Activated effector memory CD4-positive, alpha-beta T cell treated with anti-CD3 and anti-CD28 coated beads, Interleukin-2, amount 50 U/mL, for 16 hours (primary cell): ENCODE measurements at regions not wholly inside any gene's neighbourhood (a gene's known extent, or its start where the extent isn't known, plus 50 kb on each side); places are given as distances from the start of the nearest gene placed in this dataset.

ENCODE experiments used
- DNase-seq: peaks from one replicate; pipeline ENCODE4 v3.0.0-alpha.2; 2020

DNA sequence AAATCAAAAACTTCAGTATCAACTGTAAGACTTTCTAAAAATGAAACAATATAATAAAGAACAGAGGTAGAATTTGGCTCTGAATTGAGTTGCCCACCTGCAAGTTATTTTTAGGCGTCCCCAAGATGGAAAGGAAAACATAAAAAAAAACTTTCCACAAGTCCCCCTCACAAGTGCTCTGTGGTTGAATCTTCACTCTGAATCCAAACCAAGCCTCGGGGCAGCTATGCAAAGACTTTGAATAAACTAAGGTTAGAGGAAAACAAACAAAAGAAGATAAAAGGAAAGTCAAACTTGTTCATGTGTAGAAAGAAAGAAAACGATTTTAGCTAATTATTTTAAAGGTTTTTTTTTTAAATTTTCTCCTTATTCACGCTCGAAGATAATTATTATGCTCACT is 372.4 kb upstream of the SLIT2 start:
- no peak for DNase-seq

DNA sequence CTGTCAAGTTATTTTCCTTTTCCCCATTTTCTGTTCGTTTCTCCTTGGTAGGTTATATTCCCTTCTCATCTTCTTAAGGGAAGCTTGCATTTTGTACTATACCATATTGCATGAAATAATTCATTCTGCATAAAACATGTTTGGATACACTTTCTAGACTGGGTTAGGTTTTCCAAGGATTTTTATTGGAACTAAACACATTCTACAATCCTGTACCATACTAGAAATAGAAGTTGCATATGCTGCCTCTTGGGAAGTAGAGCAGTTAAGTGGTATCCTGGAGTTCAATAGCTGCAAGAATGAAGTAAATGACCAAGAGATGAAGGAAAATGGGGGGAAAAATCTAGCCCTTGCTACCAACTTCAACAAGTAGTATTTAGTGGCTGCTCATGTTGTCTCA is 393.7 kb upstream of the SLIT2 start:
- no peak for DNase-seq

DNA sequence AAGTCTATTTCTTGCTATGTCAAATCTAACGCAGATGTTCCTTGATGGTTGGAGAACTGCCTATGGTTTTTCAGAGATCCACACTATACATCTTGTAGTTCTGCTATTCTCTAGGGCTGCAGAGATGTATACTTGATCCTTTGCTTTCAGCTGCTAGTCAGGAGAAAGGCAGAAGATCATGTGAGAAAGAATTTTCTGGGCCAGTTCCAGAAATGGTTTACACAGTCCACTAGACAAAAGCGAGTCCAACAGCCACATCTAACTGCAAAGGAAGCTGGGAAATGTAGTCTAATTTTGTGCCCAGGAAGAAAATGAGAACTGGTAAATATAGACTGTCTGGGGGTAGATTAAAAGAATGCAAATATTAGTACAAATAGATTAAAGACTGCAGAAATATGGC is 394.3 kb upstream of the SLIT2 start:
- DNase-seq, result no peak

DNA sequence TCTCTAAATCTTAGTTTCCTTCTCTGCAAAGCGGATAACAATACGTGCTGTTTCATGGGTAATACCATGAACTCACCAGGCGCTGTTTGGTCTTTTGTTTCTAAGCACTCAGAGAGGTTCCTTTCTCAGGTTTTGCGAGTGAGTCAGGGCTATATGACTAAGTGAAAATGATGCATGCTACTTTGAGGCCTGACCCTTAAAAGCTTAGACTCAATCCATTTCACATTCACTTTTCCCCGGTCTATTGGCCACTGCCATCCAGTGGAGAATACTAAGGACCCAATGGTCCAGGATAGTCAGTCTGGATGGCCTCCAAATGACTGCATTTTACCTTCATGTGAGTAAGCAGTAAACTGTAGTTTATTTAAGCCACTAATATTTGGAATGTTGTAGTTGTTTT is 400.8 kb upstream of the SLIT2 start:
- no peak for DNase-seq

DNA sequence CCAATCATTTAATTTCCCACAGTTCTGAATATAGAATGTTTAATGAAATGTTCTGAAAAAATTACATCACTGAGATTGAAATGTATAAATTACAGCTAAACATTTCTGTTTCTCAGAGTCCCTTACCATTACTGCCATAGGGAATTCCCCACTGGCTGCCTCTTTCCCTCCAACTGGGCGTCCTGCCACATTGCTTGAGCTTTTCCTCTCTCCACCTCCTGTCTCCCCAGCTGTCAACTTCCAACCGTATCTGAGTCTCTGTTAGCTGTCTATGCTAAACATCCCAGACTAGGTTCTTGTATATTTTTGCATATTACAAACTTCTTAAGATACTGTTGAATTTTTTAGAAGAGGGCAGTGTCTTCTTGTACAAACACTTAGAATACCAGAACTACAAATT is 407.3 kb upstream of the SLIT2 start:
- DNase-seq, result no peak

DNA sequence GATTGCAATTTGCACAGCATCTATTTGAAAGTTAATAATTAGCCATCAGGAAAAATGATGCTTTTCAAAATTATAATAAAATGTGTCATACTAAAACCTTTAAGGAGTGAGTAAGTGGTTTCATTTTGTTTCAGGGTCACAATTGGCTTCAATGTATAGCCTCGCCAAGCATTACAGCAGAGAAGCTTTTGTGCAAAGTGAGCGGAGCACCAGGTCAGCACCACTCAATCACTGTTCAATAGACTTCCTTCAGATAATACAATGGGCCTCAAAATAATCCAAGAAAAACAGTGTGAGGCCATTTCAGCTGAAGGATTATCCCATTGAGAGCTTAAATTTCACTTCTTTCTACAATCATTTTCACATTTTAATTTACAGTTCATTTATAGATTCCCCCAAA is 409.2 kb upstream of the SLIT2 start:
- no peak for DNase-seq

DNA sequence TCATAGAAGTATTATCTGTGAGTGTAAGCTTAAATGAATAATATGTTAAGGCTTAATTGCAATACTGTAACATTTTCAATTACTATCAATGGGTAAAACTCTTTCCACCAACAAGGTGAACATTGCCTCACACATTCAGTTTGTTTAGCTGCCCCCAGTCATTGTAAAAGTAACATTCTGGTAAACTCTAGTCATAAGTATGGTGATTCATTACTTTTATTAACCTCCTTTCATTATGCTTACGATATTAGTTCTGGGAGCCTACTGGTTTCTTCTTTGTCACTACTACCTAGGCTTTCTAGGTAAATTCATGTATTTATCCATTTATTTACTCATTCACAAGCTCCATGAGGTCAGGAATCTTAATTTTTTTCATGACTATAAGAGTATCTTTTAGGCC is 412.8 kb upstream of the SLIT2 start:
- no peak for DNase-seq

DNA sequence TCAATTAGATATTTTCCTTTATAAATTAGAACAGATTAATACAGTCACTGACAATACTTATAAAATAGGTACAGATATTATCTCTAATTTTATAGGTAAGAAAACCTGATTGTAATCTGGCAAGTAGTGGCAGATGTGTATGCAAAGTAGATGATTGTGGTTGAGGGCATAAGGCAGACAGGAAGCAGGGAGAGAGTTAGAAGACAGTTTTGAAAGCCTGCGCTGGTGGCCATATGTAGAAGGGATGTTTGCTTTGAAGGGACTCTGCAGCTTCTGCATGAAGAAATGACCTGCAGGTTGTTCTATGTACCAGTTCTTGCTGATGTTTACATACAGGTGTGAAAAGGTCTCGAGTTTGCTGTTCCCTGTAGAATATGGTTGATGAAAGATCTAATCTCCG is 416.3 kb upstream of the SLIT2 start:
- DNase-seq, result no peak

DNA sequence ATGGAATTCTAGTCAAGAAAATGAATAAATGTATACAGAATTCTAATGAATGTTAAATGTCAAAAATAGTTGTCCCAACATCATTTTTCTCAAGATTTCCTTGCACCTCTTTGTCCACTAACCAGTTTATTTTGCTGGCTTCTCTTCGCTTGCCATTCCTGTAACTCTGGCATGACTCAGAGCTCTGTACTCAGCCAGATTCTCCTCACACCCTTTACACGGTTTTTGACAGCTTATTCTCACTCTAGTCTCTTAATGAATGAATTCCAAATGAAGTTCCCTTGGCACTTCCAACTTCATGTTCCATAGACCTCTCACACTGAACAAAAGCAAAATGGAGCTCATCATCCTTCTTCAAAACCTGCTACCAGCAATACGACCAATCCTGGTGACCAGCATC is 419.3 kb upstream of the SLIT2 start:
- DNase-seq, result no peak

DNA sequence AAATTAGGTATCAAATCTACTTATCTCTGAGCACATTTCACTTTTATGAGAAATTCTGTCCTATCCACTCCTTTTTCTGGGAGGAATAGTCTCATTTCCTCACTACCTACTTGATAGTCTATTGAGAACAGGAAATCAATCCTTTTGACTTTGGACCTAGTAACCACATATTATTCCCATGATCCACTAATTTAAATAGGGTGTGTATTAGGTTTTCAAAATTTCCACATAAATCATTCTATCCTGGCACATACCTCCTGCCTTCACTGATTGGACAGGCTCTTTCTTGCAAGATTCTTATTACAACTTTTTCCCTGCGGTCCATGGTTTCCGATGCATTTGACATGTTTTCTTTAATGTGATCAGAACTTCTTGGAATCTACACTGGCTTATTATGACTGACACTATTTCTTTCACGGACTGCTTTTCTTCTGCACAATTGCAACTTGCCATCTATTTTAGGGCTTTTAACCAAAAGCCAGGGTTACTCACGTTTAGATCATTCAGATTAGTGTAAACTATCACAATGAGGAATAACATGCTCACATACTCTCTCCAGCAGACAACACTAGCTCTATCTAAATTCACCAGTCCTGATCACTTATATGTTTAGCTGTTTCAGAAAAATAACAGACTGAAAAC is 419.9 kb upstream of the SLIT2 start:
- no peak for DNase-seq

DNA sequence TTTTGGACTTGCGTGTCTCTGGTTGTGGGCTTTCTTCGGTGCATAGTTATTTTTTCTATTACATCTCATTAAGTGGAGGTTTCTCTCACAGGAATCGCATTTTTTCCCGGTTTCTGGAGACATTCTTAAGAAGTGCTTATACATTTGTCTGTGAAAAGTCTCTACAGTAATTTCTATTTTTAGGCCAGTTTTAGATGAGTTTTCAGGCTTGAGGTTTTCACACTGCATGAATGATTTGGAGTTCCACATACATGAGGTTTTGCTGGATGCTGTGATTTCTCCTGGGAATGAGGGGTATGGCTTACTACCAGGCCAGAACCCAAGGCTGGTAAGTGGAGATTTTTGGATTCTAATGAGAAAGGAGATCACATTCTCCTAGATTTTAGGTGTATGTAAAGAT is 422.6 kb upstream of the SLIT2 start:
- no peak for DNase-seq

DNA sequence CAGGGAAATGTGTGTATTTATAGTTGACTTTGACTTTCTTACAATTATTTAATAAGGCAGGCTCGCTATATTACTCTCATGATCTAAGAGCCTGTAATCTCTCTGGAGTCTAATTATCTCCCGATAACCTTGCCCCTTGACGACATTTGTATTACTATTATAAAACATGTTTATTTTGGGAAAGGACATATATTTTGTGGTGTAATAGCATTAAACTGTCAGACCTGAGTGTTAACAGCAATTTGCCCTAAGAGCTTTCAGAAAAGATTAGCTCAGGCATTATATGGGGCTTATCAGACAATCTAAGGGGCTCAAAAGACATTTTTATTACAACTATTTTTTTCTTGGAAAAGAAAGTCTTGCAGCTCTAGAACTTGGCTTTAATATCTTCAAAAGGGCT is 427.9 kb upstream of the SLIT2 start:
- DNase-seq, result no peak

DNA sequence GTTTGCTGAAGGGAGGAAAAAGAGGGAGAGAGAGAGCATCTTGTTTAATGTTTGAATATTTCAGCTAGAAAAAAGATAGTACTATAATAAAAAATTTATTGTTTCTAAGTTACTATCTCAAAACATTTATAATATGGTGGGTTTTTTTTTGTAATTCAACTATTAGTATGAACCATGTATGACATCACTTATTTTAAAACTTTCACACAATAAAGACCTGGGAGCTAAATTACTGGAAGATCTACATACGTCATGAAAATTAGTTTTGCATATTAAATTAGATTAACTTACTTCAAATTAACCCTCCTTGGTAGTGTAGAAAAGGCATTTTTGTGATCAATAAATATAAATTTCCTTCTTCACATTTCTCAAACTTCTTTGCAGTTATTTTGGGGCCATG is 432.0 kb upstream of the SLIT2 start:
- DNase-seq, result no peak

DNA sequence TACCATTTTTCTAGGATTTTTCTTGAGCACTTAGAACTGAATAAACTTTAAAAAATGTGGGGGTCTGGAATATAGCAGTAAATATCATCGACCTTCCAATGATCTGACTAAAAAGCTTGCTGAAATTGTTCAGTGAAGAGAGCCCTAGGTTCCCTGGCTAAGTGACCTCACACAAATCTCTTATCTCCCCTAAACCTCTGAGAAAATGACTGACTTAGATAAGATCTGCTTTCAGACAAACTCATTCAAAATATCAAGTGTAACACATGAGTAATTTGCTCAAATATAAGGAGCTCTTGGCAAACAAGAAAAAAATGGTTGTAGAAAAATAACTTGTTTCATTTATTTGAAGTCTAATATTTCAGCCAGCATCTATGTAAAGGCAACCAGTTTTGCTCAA is 441.7 kb upstream of the SLIT2 start:
- DNase-seq, result no peak

DNA sequence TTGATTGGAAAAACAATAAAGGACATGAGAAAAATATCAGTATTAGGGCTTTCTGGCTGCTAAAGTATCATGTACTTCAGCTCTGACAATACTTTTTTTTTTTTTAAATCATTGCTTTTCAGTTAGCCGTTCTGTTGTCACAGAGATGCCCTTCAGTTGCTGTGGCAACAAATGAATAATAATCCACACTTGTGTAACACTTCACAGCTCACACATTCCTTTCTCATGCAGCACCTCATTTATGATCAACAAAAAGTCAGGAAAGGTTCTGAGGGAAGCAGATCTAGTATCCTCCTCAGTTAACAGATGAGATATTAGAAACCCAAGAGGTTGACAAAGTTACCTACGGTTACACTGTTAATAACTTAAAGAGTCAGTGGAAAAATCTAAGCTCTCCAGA is 444.2 kb upstream of the SLIT2 start:
- DNase-seq, result no peak

DNA sequence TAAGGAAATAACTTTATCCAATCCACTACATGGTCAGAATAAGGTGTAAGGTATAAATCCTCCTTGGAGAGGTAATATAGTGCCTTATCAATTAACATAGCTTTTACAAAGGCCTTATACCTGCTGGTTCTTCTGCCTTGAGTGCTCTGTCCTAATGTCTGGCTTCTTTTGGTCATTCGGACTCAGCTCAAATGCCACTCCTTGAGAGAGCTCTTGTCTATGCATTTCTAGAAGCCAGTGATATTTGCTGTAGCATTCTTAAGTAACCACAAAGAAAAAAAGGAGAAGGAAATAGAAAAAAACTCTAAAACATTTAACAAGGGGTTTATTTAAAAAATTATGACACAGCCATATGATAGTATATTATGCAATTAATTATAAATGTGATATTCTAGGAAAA is 444.8 kb upstream of the SLIT2 start:
- DNase-seq, result no peak

DNA sequence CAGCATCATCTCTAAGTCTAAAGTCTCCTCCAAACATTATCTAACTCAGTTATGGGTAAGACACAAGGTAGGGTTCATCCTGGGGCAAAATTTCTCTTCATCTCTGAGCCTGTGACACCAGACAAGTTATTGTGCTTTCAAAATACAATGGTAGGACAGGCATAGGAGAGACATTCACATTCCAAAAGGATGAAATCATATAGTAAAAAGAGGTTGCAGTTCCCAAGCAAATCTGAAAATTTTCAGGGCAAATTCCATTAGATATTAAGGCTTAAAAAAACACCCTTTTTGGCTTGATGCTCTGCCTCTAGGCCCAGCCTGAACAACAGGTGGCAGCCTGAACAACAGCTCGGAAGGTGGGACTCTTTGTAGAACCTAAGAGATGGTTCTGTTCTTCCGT is 448.3 kb upstream of the SLIT2 start:
- DNase-seq, result no peak

DNA sequence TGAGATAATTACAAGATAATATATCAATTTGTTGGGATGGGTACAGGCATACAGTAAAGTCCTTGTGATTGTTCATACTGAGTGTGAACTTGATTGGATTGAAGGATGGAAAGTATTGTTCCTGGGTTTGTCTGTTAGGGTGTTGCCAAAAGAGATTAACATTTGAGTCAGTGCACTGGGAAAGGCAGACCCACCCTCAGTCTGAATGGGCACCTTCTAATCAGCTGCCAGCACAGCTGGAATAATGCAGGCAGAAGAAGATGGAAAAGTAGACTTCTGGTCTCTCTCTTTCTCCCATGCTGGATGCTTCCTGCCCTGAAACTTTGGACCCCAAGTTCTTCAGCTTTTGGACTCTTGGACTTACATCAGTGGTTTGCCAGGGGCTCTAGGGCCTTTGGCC is 457.9 kb upstream of the SLIT2 start:
- no peak for DNase-seq

DNA sequence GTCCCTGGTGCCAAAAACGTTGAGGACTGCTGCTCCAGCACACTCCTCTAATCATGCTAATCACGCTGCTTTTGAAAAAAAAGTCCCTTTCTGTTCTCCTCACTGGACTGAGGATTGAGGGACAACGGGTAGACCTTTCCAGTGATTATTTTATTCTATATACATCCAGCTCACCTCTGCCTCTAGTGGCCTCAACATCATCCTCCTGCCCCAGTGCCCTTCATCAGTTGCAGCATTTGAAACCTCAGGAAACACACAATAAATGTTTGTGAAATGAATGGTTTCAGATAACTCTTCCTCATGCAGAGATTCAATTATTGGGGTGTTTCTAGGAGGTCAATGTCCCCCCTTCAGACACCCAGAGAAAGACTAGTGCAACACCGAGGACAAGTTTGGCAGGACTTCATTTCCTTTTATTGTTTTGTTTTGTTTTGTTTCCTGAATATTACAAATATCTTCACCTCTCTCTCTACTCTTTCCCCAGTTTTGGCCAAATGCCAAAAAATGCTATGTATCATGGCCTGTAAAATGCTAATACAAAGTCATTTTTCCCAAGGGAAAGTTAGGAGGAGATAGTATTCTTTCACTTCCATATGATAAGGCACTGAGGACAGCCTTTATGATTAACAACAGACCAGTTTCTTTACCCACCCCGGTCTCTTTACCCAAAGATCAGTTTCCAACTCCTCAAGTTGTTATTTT is 460.1 kb upstream of the SLIT2 start:
- DNase-seq, result no peak

DNA sequence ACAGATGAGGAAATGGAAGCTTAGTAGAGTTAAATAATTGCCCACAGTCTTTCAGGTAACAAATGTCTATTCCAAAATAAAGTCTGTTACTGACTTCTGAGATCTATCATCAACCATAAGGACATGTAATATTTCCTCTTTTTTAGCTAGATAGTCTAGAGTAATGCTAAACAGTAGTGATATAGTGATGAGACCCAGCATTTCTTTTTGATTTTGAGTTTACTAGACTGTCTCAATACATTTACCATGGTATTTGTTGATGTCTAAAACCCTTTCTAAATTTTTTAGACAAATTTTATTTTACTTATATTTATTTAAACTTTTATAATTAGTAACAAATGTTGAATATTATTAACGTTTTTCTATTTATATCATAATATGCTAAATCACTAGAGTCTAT is 465.1 kb upstream of the SLIT2 start:
- DNase-seq, result no peak

DNA sequence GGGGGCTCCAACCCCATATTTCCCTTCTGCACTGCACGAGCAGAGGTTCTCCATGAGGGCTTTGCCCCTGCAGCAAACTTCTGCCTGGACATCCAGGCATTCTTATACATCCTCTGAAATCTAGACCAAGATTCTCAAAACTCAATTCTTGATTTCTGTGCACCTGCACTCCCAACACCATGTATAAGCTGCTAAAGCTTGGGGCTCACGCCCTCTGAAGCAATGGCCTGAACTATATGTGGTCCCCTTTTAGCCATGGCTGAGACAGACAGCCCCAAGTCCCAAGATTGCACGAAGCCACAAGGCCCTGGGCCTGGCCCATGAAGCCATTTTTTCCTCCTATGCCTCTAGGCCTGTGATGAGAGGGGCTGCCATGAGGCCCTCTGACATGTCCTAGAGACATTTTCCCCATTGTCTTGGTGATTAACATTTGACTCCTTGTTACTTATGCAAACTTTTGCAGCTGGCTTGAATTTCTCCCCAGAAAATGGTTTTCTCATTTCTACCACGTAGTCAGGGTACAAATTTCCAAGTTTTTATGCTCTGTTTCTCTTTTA is 468.0 kb upstream of the SLIT2 start:
- DNase-seq, result no peak

DNA sequence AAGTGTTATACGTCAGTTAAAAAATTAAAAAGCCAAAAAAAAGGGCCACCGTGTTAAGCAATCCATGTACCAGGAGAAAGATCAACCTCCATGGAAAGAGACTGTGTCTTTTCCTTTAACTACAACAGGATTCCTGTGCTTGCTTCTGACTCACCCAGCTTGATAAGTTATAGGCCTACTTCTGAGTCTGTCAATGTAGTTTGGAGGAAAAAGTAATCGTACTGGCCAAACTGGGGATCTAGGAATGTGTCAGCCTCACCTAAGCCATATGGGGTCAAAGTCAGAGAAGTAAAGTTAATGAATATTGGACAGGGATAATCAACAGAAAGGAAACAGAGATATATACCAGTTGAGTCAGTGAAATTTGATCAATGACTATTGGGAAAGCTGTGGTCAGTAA is 470.8 kb upstream of the SLIT2 start:
- no peak for DNase-seq

DNA sequence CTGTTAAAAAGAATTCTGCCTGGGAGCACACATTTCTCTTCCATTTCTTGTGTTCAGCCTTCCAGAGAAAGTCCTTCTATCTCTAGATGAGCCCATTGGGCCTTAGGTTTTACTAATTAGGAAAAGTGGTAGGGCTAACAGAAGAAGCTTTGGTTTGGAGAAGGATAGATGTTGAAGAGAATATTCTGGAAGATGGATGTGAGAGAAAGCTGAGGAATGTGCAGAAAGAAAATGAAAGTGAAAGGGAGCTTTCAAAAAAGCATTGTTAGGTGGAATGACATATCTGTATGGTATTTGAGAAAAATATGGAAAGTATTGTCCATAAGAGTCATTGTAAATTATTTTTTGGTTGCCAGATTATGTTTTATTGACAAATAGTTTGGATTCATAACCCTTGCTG is 474.8 kb upstream of the SLIT2 start:
- no peak for DNase-seq

DNA sequence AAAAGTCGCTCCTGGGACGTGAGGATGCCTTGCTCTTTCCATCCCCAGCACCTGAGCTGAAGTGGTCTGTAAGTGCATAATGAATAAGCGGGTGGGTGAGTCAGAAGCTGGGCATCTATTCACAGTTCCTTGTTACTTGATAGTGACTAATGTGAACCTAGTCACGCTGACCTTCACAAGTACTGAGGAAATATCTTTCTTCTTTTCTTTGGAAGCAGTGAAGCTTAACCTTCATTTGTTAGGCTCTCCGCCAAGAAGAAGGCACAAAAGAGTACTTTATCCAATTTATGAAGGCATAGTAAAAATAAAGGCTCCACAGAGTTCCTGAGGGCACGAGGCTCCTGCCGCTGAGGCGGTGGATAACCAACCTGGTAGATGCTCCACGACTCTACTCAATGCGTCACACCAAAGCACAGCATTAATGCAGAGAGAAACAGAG is 475.7 kb upstream of the SLIT2 start:
- no peak for DNase-seq

DNA sequence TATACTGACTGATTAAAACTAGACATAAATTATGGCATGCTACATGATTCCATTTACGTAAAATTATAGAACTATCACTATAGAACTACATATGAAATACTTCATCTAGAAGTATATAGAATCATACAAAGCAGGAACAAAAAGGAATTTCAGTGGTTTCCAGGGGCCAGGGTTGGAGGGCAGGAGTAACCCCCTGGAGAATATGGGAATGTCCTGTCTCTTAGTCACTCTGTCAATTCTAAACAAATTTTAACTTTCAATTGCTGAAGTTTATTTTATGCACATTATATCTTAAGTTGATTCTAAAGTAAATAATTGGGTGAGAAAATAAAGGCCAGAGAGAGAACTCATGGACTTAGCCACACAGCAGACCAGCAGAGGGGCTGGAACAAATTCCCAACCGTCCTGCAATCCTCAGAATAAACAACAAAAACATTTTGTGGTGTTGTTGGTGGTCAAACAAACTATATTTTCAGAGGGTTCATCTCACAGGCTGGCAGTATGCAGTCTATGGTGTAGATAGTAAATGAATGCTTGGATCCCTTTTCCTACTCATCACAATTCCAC is 476.9 kb upstream of the SLIT2 start:
- no peak for DNase-seq
